Putamen (tissue), 1 donor: ENCODE measurements at regions not wholly inside any gene's neighbourhood (a gene's known extent, or its start where the extent isn't known, plus 50 kb on each side); places are given as distances from the start of the nearest gene placed in this dataset.
"Not testable (repeated sequence)": the region's sequence is repeated elsewhere in the genome, so short reads cannot be mapped to it uniquely, and the experiment has no call there.

Experiments used
- DNase-seq: peaks from one replicate; pipeline ENCODE4 v3.0.0-alpha.2; 2016; ENCODE audit warnings: low spot score

GRCh38 chr2:154507186-154507585 is 191.3 kb upstream of the KCNJ3 start:
- DNase-seq: no peak

- DNase-seq: no peak
These were observed 179.6 kb upstream of the KCNJ3 start for GRCh38 chr2:154518872-154519271.

- not testable (repeated sequence) for DNase-seq
These were observed 177.5 kb upstream of the KCNJ3 start for GRCh38 chr2:154520951-154521350.

- no peak for DNase-seq
These were observed 172.3 kb upstream of the KCNJ3 start for GRCh38 chr2:154526234-154526633.

GRCh38 chr2:154527962-154528361 is 170.5 kb upstream of the KCNJ3 start:
- no peak for DNase-seq

GRCh38 chr2:154532004-154532403 is 166.5 kb upstream of the KCNJ3 start:
- no peak for DNase-seq

- no peak for DNase-seq
These were observed 165.7 kb upstream of the KCNJ3 start for GRCh38 chr2:154532763-154533162.

- DNase-seq: no peak
These were observed 165.1 kb upstream of the KCNJ3 start for GRCh38 chr2:154533300-154533940.

GRCh38 chr2:154537024-154537423 is 161.5 kb upstream of the KCNJ3 start:
- DNase-seq: no peak

- DNase-seq: no peak
These were observed 160.5 kb upstream of the KCNJ3 start for GRCh38 chr2:154537843-154538450.

GRCh38 chr2:154546341-154546740 is 152.2 kb upstream of the KCNJ3 start:
- no peak for DNase-seq

GRCh38 chr2:154549869-154550268 is 148.6 kb upstream of the KCNJ3 start:
- DNase-seq: no peak

- no peak for DNase-seq
These were observed 146.8 kb upstream of the KCNJ3 start for GRCh38 chr2:154551649-154552048.

- DNase-seq: no peak
These were observed 144.4 kb upstream of the KCNJ3 start for GRCh38 chr2:154554046-154554445.

GRCh38 chr2:154555710-154556109 is 142.8 kb upstream of the KCNJ3 start:
- no peak for DNase-seq

GRCh38 chr2:154556146-154556545 is 142.3 kb upstream of the KCNJ3 start:
- DNase-seq: no peak

GRCh38 chr2:154556607-154557006 is 141.9 kb upstream of the KCNJ3 start:
- DNase-seq: no peak

- DNase-seq: no peak
These were observed 140.6 kb upstream of the KCNJ3 start for GRCh38 chr2:154557906-154558305.

- no peak for DNase-seq
These were observed 133.1 kb upstream of the KCNJ3 start for GRCh38 chr2:154565433-154565832.

- no peak for DNase-seq
These were observed 130.1 kb upstream of the KCNJ3 start for GRCh38 chr2:154568413-154568812.

- no peak for DNase-seq
These were observed 128.0 kb upstream of the KCNJ3 start for GRCh38 chr2:154570501-154570900.

GRCh38 chr2:154576699-154577098 is 121.8 kb upstream of the KCNJ3 start:
- DNase-seq: not testable (repeated sequence)

- DNase-seq: no peak
These were observed 121.1 kb upstream of the KCNJ3 start for GRCh38 chr2:154577390-154577789.

- DNase-seq: no peak
These were observed 117.7 kb upstream of the KCNJ3 start for GRCh38 chr2:154580767-154581166.
